DND-41 (cell line): ENCODE measurements at regions not wholly inside any gene's neighbourhood (a gene's known extent, or its start where the extent isn't known, plus 50 kb on each side); places are given as distances from the start of the nearest gene placed in this dataset.

ENCODE experiments used
- ATAC-seq: fragments of 200-7000 bp; cut with Tn5 transposase; 3 replicates; pipeline ENCODE4 v1.9.1; 2021; ENCODE audit warnings: low read depth; ENCODE audit not compliant: insufficient read depth
- DNase-seq: peaks from one replicate; pipeline ENCODE4 v3.0.0-alpha.2; 2020
- H2AFZ ChIP-seq: 2 replicates; pipeline ENCODE4 v1.6.0; 2012; ENCODE audit warnings: low read depth, low read length
- H3K27ac ChIP-seq: 2 replicates; pipeline ENCODE4 v1.5.1; 2012; ENCODE audit warnings: low read length, inconsistent platforms
- H3K27me3 ChIP-seq: fragments of 200-600 bp; sonication (generic); 2 replicates; pipeline ENCODE4 v1.6.0; 2012; ENCODE audit warnings: low read length, mild to moderate bottlenecking, inconsistent platforms; ENCODE audit not compliant: insufficient read depth, poor library complexity
- H3K36me3 ChIP-seq: 2 replicates; pipeline ENCODE4 v1.5.1; 2012; ENCODE audit warnings: low read length, inconsistent platforms; ENCODE audit not compliant: insufficient read depth
- H3K4me1 ChIP-seq: 2 replicates; pipeline ENCODE4 v1.5.1; 2012; ENCODE audit warnings: mild to moderate bottlenecking, low read length; ENCODE audit not compliant: insufficient read depth
- H3K4me2 ChIP-seq: 2 replicates; pipeline ENCODE4 v1.6.0; 2012; ENCODE audit warnings: mild to moderate bottlenecking, moderate library complexity, low read length, inconsistent platforms; ENCODE audit not compliant: insufficient read depth
- H3K4me3 ChIP-seq, 2 experiments: fragments of 200-600 bp in 1 of 2; shearing (Covaris generic) in 1 of 2; 2 replicates each; pipeline ENCODE4 v1.5.1; 2012 to 2016; ENCODE audit warnings: inconsistent platforms in 2 of 2, low read length in 2 of 2, mild to moderate bottlenecking in 2 of 2, low read depth in 1 of 2, moderate library complexity in 1 of 2
- H3K79me2 ChIP-seq: 2 replicates; pipeline ENCODE4 v1.6.0; 2012; ENCODE audit warnings: low read length, inconsistent platforms; ENCODE audit not compliant: insufficient read depth
- H3K9ac ChIP-seq: 2 replicates; pipeline ENCODE4 v1.6.0; 2012; ENCODE audit warnings: low read depth, mild to moderate bottlenecking, inconsistent platforms, low read length, moderate library complexity
- H3K9me3 ChIP-seq: 2 replicates; pipeline ENCODE4 v1.5.1; 2012; ENCODE audit warnings: low read length, moderate library complexity, mild to moderate bottlenecking, inconsistent platforms; ENCODE audit not compliant: insufficient read depth, severe bottlenecking
- H4K20me1 ChIP-seq: 2 replicates; pipeline ENCODE4 v1.6.0; 2012; ENCODE audit warnings: low read length; ENCODE audit not compliant: insufficient read depth
- CTCF ChIP-seq: IDR thresholded peaks from 2 replicates; pipeline ENCODE4 v1.5.1; 2012; ENCODE audit warnings: borderline replicate concordance, low read length, moderate library complexity, mild to moderate bottlenecking; ENCODE audit not compliant: poor library complexity, severe bottlenecking; ENCODE audit errors: extremely low read depth
- EZH2 ChIP-seq: IDR thresholded peaks from 3 replicates; pipeline ENCODE4 v1.6.1; 2012; ENCODE audit warnings: borderline replicate concordance, low read depth, mild to moderate bottlenecking, moderate library complexity, low read length, inconsistent platforms; ENCODE audit not compliant: severe bottlenecking

- Histone ChIP-seq H3K4me3 (no peak overlapping the region), H3K27me3 (no peaks in the 10 kb centered on the region), H3K79me2 (no peaks in the 10 kb centered on the region), H3K4me1 (no peaks in the 10 kb centered on the region), H3K27ac (no peak overlapping the region), H4K20me1 (no peaks in the 10 kb centered on the region), H3K4me2 (no peak overlapping the region), H3K9ac (no peak overlapping the region), H3K9me3 (no peaks in the 10 kb centered on the region), H2AFZ (no peak overlapping the region), H3K36me3 (no peaks in the 10 kb centered on the region)
- DNase-seq (no peak), ATAC-seq (no peak)
- no peak for TF ChIP-seq EZH2
- TF ChIP-seq CTCF = no peak
Observed at GRCh38 chr13:73158851-73159250, 100.0 kb downstream of the KLF5 start.

GRCh38 chr13:73157031-73157430 lies 98.2 kb downstream of the KLF5 start:
- Histone ChIP-seq H2AFZ (no peak overlapping the region), H3K27ac (no peak overlapping the region), H3K36me3 (no peaks in the 10 kb centered on the region), H3K79me2 (no peaks in the 10 kb centered on the region), H3K9me3 (no peaks in the 10 kb centered on the region), H3K27me3 (no peaks in the 10 kb centered on the region), H3K4me1 (no peaks in the 10 kb centered on the region), H4K20me1 (no peaks in the 10 kb centered on the region), H3K4me3 (no peak overlapping the region), H3K4me2 (no peak overlapping the region), H3K9ac (no peak overlapping the region)
- ATAC-seq (no peak), DNase-seq (no peak)
- TF ChIP-seq CTCF (no peak), EZH2 (no peak)

- no peaks in the 10 kb centered on the region for H4K20me1 ChIP-seq
- H3K4me1 ChIP-seq = no peaks in the 10 kb centered on the region
- H3K27ac ChIP-seq = no peak overlapping the region
- H3K4me2 ChIP-seq = no peak overlapping the region
- ATAC-seq (no peak), DNase-seq (no peak)
- H3K36me3 ChIP-seq = no peaks in the 10 kb centered on the region
- H3K9me3 ChIP-seq = no peaks in the 10 kb centered on the region
- TF ChIP-seq EZH2 = no peak
- TF ChIP-seq CTCF = no peak
- no peak overlapping the region for H3K9ac ChIP-seq
- H3K4me3 ChIP-seq = no peak overlapping the region
- H3K27me3 ChIP-seq = no peaks in the 10 kb centered on the region
- H2AFZ ChIP-seq = no peak overlapping the region
- H3K79me2 ChIP-seq = no peaks in the 10 kb centered on the region
Observed at GRCh38 chr13:73146707-73147106, 87.9 kb downstream of the KLF5 start.

- Histone ChIP-seq H3K9me3 (no peaks in the 10 kb centered on the region), H3K4me3 (no peak overlapping the region), H3K27ac (no peak overlapping the region), H3K79me2 (no peaks in the 10 kb centered on the region), H4K20me1 (no peaks in the 10 kb centered on the region), H2AFZ (no peak overlapping the region), H3K36me3 (no peaks in the 10 kb centered on the region), H3K4me1 (no peaks in the 10 kb centered on the region), H3K9ac (no peak overlapping the region), H3K4me2 (no peak overlapping the region), H3K27me3 (no peaks in the 10 kb centered on the region)
- no peak for DNase-seq
- ATAC-seq = no peak
- TF ChIP-seq CTCF = no peak
- no peak for TF ChIP-seq EZH2
Observed at GRCh38 chr13:73142071-73142470, 83.3 kb downstream of the KLF5 start.
